ENCODE measurements at regions not wholly inside any gene's neighbourhood (a gene's known extent, or its start where the extent isn't known, plus 50 kb on each side); places are given as distances from the start of the nearest gene placed in this dataset.

DNA sequence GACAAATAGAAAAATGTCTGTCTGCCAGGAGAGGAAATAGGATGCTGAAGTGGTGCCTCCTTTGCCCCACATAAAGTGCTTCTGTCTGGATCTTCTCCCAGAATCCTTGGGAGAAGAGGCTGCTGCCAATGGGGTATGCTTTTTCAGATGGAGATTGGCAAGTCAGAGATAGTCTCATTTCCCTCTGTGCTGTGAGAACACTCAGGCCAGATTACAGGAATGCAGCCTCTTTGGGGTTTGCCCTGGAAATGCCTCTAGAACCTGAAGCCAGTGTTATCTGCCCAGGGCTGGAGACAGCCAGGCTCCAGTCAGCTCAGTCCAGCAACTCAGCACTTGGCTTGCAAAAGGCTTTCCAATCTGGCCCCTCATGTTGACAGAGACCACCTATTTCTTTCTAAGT, 119.1 kb upstream of the PHYHIPL start:
- Histone ChIP-seq H3K27me3 (ENCODE audit: control insufficient read depth in 3 of 3, insufficient read depth in 3 of 3, low read length in 2 of 3) (no peaks in the 10 kb centered on the region), H3K9ac (ENCODE audit: insufficient read depth in 1 of 2, low read length in 2 of 2) (no peak overlapping the region), H3K4me1 (ENCODE audit: control insufficient read depth in 5 of 5, insufficient read depth in 5 of 5, low read length in 5 of 5) (no peaks in the 10 kb centered on the region), H3K4me3 (no peak overlapping the region), H3K36me3 (ENCODE audit: control insufficient read depth in 4 of 4, insufficient read depth in 4 of 4, low read length in 4 of 4) (no peaks in the 10 kb centered on the region), H3K27ac (ENCODE audit: low read depth in 1 of 2, low read length in 1 of 2) (no peak overlapping the region), H3K9me3 (ENCODE audit: control insufficient read depth in 4 of 4, insufficient read depth in 3 of 4, low read length in 3 of 4) (peaks cover 0 to 3% (median 0%) of the 10 kb centered on the region in 4 donors)
- TF ChIP-seq, protein P1, sequence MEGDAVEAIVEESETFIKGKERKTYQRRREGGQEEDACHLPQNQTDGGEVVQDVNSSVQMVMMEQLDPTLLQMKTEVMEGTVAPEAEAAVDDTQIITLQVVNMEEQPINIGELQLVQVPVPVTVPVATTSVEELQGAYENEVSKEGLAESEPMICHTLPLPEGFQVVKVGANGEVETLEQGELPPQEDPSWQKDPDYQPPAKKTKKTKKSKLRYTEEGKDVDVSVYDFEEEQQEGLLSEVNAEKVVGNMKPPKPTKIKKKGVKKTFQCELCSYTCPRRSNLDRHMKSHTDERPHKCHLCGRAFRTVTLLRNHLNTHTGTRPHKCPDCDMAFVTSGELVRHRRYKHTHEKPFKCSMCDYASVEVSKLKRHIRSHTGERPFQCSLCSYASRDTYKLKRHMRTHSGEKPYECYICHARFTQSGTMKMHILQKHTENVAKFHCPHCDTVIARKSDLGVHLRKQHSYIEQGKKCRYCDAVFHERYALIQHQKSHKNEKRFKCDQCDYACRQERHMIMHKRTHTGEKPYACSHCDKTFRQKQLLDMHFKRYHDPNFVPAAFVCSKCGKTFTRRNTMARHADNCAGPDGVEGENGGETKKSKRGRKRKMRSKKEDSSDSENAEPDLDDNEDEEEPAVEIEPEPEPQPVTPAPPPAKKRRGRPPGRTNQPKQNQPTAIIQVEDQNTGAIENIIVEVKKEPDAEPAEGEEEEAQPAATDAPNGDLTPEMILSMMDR (IDR thresholded peaks at IDR 0.05; ENCODE audit: control extremely low read depth, extremely low read depth), result no peak
- ATAC-seq (ENCODE audit: insufficient read depth, low FRiP score), result no peak
- peak in 1 of 3 donors; percentile 11 for DNase-seq

DNA sequence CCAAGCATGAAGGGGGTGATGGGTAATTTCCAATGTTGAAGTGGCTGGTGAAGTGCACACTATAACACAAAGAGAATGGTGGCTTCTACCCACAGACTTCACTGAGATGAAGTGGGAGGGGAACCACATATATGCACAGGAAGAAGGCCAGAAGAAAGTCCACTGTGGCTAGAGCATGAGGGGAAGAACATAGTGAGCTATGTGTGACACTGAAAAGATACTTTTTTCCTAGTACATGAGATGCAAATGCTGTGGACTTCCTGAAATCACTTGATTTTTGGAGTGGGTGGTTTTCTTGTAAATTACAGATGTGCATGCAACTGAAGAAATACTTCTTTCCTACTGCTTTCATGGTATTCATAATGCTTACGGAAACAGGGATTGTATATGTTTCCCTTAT, 115.6 kb upstream of the PHYHIPL start:
- no peaks in the 10 kb centered on the region for H3K4me1 ChIP-seq (ENCODE audit: control insufficient read depth in 5 of 5, insufficient read depth in 5 of 5, low read length in 5 of 5)
- DNase-seq (no peak), ATAC-seq (ENCODE audit: insufficient read depth, low FRiP score) (no peak)
- H3K36me3 ChIP-seq (ENCODE audit: control insufficient read depth in 4 of 4, insufficient read depth in 4 of 4, low read length in 4 of 4), result no peaks in the 10 kb centered on the region
- TF ChIP-seq, protein P1 (IDR thresholded peaks at IDR 0.05; ENCODE audit: control extremely low read depth, extremely low read depth), result no peak
- H3K27me3 ChIP-seq (ENCODE audit: control insufficient read depth in 3 of 3, insufficient read depth in 3 of 3, low read length in 2 of 3), result no peaks in the 10 kb centered on the region
- H3K27ac ChIP-seq (ENCODE audit: low read depth in 1 of 2, low read length in 1 of 2), result no peak overlapping the region
- no peak overlapping the region for H3K9ac ChIP-seq (ENCODE audit: insufficient read depth in 1 of 2, low read length in 2 of 2)
- no peak overlapping the region for H3K4me3 ChIP-seq
- no peaks in the 10 kb centered on the region for H3K9me3 ChIP-seq (ENCODE audit: control insufficient read depth in 4 of 4, insufficient read depth in 3 of 4, low read length in 3 of 4)
- 89 to 94% methylated on average over 1 of the region's 1 CpG for WGBS, 2 donors

DNA sequence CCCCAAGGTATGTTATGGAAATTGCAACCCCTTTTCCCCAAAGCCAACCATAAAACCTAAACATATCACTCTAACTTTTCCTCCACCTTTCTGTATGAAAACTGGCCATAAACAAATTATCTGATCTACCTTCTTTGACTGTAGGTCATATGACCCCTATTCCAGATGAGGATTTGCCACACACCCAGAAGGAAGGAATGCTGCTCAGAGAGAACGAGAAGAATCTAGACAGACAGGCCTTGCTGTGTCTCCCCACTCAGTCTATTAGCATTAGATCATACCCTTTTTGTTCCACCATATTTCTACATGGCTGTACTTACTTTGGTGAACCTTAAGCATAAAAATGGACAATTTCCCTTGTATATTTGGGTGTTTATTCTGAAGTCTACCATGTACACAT, 113.0 kb upstream of the PHYHIPL start:
- Histone ChIP-seq H3K36me3 (ENCODE audit: control insufficient read depth in 4 of 4, insufficient read depth in 4 of 4, low read length in 4 of 4) (no peaks in the 10 kb centered on the region), H3K9ac (ENCODE audit: insufficient read depth in 1 of 2, low read length in 2 of 2) (no peak overlapping the region), H3K27ac (ENCODE audit: low read depth in 1 of 2, low read length in 1 of 2) (no peak overlapping the region), H3K27me3 (ENCODE audit: control insufficient read depth in 3 of 3, insufficient read depth in 3 of 3, low read length in 2 of 3) (no peaks in the 10 kb centered on the region), H3K4me3 (no peak overlapping the region), H3K9me3 (ENCODE audit: control insufficient read depth in 4 of 4, insufficient read depth in 3 of 4, low read length in 3 of 4) (no peaks in the 10 kb centered on the region), H3K4me1 (ENCODE audit: control insufficient read depth in 5 of 5, insufficient read depth in 5 of 5, low read length in 5 of 5) (no peaks in the 10 kb centered on the region)
- 84 to 96% methylated on average over 1 of the region's 1 CpG for WGBS, 2 donors
- ATAC-seq (ENCODE audit: insufficient read depth, low FRiP score) (no peak), DNase-seq (no peak)
- TF ChIP-seq, protein P1 (IDR thresholded peaks at IDR 0.05; ENCODE audit: control extremely low read depth, extremely low read depth), result no peak

DNA sequence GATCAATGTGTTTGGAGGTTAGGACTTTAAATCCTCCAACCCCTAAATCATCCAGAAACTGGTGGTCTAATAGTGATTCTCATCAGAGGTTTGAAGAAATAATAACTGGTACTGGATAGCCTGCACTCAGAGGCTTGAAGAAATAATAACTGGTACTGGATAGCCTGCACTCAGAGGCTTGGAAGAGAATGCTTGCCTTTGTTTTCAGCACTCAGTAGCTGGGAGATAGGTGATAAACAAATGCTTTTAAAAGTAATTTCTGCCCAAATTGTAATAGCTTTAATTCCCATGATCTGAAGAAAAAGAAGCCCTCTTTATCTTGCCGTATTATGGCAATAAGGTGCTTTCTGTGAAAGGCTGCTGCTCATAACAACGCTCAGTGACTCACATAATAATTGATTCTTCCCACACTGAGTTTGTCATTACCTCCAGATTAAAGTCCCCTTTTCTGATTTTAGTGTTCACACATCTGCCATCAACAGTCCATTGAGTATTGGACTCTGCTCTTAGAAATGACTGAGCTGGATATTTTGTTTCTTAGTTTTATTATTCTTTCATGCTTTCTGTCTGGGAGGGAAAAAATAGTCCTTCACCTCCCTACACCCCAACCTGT, 112.3 kb upstream of the PHYHIPL start:
- Histone ChIP-seq H3K4me3 (no peak overlapping the region), H3K4me1 (ENCODE audit: control insufficient read depth in 5 of 5, insufficient read depth in 5 of 5, low read length in 5 of 5) (no peaks in the 10 kb centered on the region), H3K27ac (ENCODE audit: low read depth in 1 of 2, low read length in 1 of 2) (no peak overlapping the region), H3K9me3 (ENCODE audit: control insufficient read depth in 4 of 4, insufficient read depth in 3 of 4, low read length in 3 of 4) (peaks cover 0 to 1% (median 0%) of the 10 kb centered on the region in 4 donors), H3K9ac (ENCODE audit: insufficient read depth in 1 of 2, low read length in 2 of 2) (no peak overlapping the region), H3K36me3 (ENCODE audit: control insufficient read depth in 4 of 4, insufficient read depth in 4 of 4, low read length in 4 of 4) (no peaks in the 10 kb centered on the region), H3K27me3 (ENCODE audit: control insufficient read depth in 3 of 3, insufficient read depth in 3 of 3, low read length in 2 of 3) (no peaks in the 10 kb centered on the region)
- DNase-seq, result no peak
- TF ChIP-seq, protein P1 (IDR thresholded peaks at IDR 0.05; ENCODE audit: control extremely low read depth, extremely low read depth), result no peak
- ATAC-seq (ENCODE audit: insufficient read depth, low FRiP score), result no peak
- 85 to 86% methylated on average over 2 of the region's 2 CpGs for WGBS, 2 donors

Measured in lung (tissue), 11 donors.